ENCODE measurements at regions not wholly inside any gene's neighbourhood (a gene's known extent, or its start where the extent isn't known, plus 50 kb on each side); places are given as distances from the start of the nearest gene placed in this dataset.
A peak's percentile ranks its signal among the peaks of the same experiment; 100 is the strongest.
"Not testable (repeated sequence)": the region's sequence is repeated elsewhere in the genome, so short reads cannot be mapped to it uniquely, and the experiment has no call there.

GRCh38 chr4:59247032-59247431 lies 1953.1 kb upstream of the ADGRL3 start:
- peak in 1 of 3 experiments; percentile 25 for DNase-seq

DNA sequence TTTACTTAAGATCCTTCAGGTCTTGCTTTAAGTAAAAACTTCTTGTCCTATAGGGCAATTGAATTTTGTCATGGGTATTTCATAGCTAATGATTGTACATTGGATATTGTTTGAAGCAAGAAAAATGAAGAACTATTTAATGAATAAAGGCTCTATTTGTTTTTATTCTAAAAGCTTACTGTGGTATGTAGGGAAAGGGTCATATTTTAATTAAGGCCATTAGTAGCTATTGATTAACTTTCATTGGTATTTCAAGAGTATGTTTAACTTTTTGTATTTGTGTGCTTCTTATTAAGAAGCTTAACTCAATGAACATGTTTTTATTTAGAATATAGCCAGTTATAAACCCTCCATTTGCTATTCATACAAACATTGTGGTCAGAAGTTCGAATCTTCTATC lies 1951.8 kb upstream of the ADGRL3 start:
- DNase-seq = no peak

- no peak for DNase-seq
Measured at GRCh38 chr4:59249110-59249509, 1951.0 kb upstream of the ADGRL3 start.

GRCh38 chr4:59258002-59258401 lies 1942.1 kb upstream of the ADGRL3 start:
- DNase-seq = no peak

DNA sequence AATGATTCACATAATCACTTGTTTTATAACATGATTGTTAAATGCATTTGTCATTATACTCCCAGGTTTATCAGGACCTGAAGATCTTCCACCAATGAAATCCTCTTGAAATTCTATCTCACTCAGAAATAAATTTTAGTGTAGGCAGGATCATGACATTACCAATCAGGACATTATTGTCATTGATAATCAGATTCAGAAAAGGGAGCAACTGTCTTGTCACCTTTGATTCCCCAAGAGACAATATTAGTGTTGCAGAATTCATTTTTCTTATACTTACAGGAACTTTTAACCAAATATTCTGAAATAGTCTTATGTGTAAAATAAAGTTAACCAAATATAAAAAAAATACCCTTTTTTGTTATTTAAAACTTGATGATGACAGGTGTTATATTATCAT lies 1892.5 kb upstream of the ADGRL3 start:
- DNase-seq = no peak

DNA sequence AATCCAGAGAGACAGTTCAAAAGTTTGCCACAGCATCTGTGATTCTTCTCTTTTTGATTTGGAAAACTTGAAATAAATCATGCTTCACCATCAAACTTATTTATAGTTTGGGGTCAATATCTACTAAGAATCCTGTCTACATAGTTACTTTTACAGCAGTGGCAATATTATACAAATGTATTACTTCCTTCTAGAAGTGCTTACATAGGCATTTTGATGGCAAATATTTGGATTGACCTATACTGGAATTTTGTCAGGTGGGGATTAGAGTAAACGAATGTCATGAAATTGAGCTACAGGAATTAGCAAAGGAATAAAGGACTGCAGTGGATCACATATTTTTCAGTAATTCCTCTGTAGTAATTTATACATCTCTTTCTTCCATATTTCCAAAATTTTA lies 1885.5 kb upstream of the ADGRL3 start:
- DNase-seq = no peak

GRCh38 chr4:59339631-59340030 lies 1860.5 kb upstream of the ADGRL3 start:
- peak in 1 of 3 experiments; percentile 7 for DNase-seq

DNA sequence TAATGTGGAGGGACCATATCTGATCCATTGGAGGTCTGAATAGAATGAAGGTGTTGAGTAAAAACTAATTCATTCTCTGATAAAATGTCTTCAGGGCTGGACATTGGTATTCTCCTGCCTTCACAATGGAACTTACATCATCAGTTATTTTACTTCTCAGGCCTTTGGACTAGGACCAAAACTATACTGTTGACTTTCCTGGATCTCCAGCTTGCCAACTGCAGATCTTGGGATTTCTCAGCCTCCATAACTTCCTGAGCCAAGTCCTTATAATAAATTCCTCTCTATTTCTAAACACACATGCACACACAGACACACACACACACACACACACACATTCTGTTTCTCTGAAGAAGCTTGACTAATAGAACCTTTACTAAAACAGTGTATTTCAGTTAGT lies 1858.6 kb upstream of the ADGRL3 start:
- DNase-seq = no peak

DNA sequence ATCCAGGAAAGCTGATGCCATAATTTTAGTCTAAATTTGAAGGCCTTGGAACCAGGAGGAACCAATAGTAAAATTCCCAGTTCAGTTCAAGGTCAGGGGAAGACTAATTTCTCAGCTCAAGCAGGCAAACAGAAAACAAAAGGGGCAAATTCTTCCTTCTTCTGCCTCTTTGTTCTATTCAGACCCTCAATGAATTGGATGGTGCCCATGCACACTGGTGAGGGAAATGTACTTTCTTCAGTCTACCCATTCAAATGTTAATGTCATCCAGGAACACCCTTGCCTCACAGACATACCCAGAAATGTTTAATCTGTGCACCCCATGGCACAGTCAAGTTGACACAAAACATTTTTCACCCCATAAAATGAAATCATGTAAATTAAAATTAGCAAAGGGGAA lies 1851.2 kb upstream of the ADGRL3 start:
- no peak for DNase-seq

DNA sequence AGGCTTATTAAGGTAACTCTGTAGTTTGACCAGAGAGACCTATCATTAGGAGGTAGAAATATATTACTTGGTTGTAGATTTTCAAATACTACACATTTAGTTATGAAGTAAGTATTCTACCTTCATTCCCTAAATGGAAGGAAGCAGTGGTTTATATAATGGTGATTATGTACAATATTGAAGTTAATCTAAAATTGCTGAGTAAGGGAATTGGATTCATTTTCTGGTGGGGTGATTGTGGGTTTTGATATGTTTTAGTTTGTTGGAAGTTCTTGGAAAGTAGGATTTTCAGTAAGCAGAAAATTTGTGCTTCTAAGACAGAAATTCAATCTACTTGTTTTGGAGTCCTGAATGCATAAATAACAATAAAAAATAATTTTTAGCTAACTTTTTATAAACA lies 1830.9 kb upstream of the ADGRL3 start:
- no peak for DNase-seq

- DNase-seq = no peak
Measured at GRCh38 chr4:59374416-59374815, 1825.7 kb upstream of the ADGRL3 start.

- DNase-seq = no peak
Measured at GRCh38 chr4:59380841-59381366, 1819.2 kb upstream of the ADGRL3 start.

DNA sequence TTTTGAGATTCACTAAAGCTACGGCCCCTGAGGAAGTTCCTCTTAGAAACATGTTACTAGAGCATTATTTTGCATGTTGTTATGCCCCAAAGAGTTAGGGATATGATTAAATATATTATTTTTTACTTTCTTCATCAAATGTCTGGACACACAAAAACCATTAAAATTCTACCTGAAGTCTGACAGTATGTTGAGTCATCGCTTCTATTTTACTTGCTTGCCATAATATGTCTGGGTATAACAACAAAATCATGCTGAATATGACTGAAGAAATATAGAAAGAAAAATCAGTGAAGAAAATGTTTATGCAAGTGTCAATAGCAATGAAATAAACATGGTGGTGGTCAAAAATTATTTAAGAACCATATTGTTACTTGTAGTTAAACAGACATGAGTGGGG lies 1818.5 kb upstream of the ADGRL3 start:
- DNase-seq = no peak

DNA sequence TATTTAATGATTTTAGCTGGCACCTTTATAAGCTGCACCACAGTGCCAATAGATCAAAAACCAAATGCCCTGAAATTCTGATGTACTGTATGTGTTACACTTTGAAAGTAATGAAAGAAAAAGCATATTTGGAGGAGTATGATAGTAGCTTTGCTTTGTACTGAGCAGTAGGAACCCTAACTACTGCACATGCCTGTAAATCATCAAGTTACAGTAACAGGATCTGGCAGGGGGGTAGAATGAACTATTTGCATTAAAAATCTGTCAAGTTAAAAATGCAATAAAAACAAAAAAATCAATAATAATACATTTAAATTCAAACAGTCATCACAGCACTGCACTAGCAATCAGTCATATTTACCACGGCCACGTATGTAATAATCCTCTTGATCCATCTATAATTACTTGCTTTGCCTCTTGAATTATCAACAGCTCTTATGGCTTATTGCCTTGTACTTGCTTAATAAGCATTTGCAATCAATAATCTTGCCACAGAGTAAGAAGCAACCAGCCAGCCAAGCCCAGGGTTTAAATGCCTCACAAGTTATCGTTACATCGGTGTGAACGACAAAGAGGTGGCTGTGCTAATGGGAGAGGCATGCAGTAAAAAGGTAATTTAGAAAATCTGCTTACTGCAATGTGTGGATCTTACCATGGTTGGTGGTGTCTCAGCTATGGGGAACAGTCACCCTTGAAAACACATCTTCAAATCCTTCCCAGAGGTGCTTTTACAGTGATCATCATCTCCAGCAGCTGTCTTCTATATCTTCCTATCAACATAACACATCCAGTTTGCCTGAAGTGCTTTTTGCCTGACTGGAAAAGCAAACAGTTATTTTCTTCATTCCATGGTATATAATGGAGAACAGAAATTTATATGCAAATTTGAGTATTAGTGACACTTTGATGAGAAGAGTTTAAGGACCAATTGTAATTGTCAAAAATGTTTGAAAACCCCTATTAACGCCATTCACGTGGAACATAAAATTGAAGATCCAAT lies 1812.1 kb upstream of the ADGRL3 start:
- peak in 1 of 3 experiments; percentile 15 for DNase-seq

DNA sequence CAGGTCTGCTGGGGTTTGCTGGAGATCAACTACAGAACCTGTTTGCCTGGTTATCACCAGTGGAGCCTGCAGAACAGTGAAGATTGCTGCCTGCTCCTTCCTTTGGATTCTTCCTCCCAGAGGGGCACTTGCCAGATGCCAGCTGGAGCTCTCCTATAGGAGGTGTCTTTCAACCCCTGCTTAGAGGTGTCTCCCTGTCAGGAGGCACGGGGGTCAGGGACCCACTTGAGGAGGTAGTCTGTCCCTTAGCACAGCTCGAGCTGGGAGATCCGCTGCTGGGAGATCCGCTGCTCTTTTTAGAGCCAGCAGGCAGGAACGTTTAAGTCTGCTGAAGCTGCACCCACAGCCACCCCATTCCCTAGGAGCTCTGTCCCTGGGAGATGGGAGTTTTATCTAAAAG lies 1806.3 kb upstream of the ADGRL3 start:
- no peak for DNase-seq

- no peak for DNase-seq
Measured at GRCh38 chr4:59400334-59400733, 1799.8 kb upstream of the ADGRL3 start.

DNA sequence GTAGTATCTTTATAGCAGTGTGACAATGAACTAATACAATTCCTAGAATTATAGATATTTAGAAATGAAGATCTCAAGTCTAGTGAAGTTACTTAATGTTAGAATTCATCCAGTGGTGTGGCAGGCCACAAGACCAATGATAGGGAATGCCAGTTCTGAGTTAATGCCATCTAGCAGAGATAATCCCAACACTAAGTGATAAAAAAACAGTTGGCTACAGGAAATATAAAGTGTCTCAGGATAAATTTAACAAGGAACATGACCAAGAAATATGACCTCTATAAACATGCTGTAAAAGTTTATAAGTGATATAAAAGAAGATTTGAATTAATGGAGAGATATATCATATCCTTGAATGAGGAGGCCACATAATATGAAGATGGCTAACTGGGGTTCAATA lies 1790.5 kb upstream of the ADGRL3 start:
- no peak for DNase-seq

- DNase-seq = no peak
Measured at GRCh38 chr4:59412739-59413138, 1787.4 kb upstream of the ADGRL3 start.

- no peak for DNase-seq
Measured at GRCh38 chr4:59455751-59456150, 1744.4 kb upstream of the ADGRL3 start.

DNA sequence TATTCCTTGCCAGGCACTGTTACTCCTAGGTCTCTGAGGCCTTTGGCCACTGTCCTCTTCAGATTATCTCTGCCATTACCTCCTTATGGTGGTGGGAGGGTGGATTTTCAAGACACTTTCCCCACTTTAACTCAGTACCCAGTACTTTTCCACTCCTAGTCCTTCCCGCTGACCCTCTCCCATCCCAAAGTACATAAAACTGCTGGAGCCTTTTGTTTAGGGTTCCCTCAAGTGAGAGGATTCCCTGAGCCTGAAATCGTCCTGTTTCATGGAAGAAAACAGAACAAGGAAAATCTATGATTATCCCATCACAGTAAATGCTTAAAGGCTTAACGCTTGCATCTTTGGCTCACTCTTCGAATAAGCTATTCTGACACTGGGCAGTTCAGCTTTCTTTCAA lies 1742.5 kb upstream of the ADGRL3 start:
- DNase-seq = no peak

DNA sequence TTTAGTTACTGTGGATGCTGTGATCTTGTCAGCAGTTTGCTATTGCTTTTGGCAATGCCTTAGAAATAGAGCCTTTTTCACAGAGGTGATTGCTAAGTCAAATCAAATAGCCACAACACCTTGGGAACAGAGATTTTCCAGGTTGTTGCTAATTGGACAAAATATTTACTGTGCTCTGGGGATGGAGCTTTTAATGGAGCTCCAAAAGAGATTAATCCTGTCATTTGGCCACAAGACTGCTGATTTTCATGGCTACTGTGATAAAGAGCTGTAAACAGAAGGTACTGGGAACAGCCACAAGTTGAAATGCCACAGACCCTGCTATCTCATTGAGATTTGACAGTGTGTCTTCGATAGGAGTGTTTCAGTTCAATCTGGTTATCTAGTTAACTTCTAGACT lies 1715.2 kb upstream of the ADGRL3 start:
- peak in 1 of 3 experiments; percentile 8 for DNase-seq

- no peak for DNase-seq
Measured at GRCh38 chr4:59500103-59500502, 1700.0 kb upstream of the ADGRL3 start.

GRCh38 chr4:59503731-59504130 lies 1696.4 kb upstream of the ADGRL3 start:
- no peak for DNase-seq

DNA sequence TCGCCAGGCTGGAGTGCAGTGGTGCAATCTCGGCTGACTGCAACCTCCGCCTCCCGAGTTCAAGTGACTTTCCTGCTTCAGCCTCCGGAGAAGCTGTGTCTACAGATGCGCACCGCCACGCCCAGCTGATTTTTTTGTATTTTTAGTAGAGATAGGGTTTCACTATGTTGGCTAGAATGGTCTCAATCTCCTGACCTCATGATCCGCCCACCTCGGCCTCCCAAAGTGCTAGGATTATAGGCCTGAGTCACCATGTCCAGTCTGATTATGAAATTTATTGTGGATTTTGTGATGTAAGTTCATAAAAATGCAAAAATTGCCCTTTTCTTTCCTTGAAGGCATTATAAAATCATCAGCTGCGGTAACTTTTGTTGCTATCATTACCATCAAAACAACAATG lies 1688.3 kb upstream of the ADGRL3 start:
- not testable (repeated sequence) for DNase-seq

- DNase-seq = no peak
Measured at GRCh38 chr4:59517007-59517406, 1683.1 kb upstream of the ADGRL3 start.

All from NCI-H1417 (cell line).